ENCODE measurements at regions not wholly inside any gene's neighbourhood (a gene's known extent, or its start where the extent isn't known, plus 50 kb on each side); places are given as distances from the start of the nearest gene placed in this dataset.

DNA sequence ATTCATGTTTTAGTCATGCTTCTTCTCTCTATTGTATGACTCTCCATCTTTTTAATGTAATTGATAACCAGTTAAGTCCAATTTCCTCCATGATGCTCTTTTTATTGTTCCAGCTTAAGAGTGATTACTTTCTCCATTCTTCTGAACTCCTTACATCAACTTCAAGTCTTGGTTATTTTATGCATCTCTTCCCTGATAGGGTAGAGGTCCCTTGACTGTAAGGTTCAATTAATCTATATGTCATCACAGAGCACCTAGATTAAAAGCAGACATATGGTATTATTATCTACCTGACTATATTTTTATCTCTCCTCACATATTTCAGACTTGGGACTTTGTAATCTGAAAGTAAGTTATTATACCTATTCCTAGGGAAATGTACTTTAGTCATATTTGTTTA is 853.1 kb downstream of the REEP3 start:
- Histone ChIP-seq H3K79me1 (replicated peaks; ENCODE audit: low read length, poor library complexity, severe bottlenecking) (no peaks in the 10 kb centered on the region), H2BK5ac (ENCODE audit: low read depth, low read length, poor library complexity, severe bottlenecking) (no peak overlapping the region), H3K9me3 (ENCODE audit: control insufficient read depth, low read length) (peaks cover 2% of the 10 kb centered on the region), H3K27me3 (ENCODE audit: control insufficient read depth in 1 of 2, insufficient read depth in 1 of 2, low read length in 2 of 2) (no peaks in the 10 kb centered on the region), H3K14ac (ENCODE audit: low read length in 2 of 2) (no peak overlapping the region), H3K4ac (ENCODE audit: low read depth in 1 of 2, low read length in 2 of 2) (no peak overlapping the region), H2AK5ac (ENCODE audit: low read length, severe bottlenecking) (no peak overlapping the region), H3K9ac (ENCODE audit: low read length) (no peak overlapping the region), H3K4me2 (ENCODE audit: low read length, poor library complexity, severe bottlenecking) (no peak overlapping the region), H2BK15ac (ENCODE audit: low read depth, poor library complexity, severe bottlenecking) (no peak overlapping the region), H3K4me3 (ENCODE audit: insufficient read depth in 1 of 2, low read depth in 1 of 2, low read length in 2 of 2) (no peak overlapping the region), H2BK12ac (ENCODE audit: low read length in 2 of 2) (no peak overlapping the region), H3K4me1 (ENCODE audit: control insufficient read depth, insufficient read depth, low read depth, low read length) (no peaks in the 10 kb centered on the region), H2BK120ac (ENCODE audit: low read depth, low read length) (no peak overlapping the region), H2AFZ (ENCODE audit: low read depth, low read length) (no peak overlapping the region), H3K36me3 (ENCODE audit: control insufficient read depth in 1 of 2, insufficient read depth in 2 of 2, low read depth in 1 of 2, low read length in 2 of 2) (no peaks in the 10 kb centered on the region), H3K23ac (ENCODE audit: low read length in 2 of 2) (no peak overlapping the region), H4K91ac (ENCODE audit: low read length) (no peak overlapping the region), H3K27ac (ENCODE audit: low read length, poor library complexity, severe bottlenecking) (no peak overlapping the region), H4K8ac (ENCODE audit: low read length) (no peak overlapping the region), H3K18ac (ENCODE audit: low read depth in 1 of 2, low read length in 2 of 2) (no peak overlapping the region)
- no peak for DNase-seq

GRCh38 chr10:64376167-64376566 is 855.0 kb downstream of the REEP3 start:
- Histone ChIP-seq H2AK5ac (ENCODE audit: low read length, severe bottlenecking) (no peak overlapping the region), H2BK120ac (ENCODE audit: low read depth, low read length) (no peak overlapping the region), H3K9me3 (ENCODE audit: control insufficient read depth, low read length) (peaks cover 2% of the 10 kb centered on the region), H3K27me3 (ENCODE audit: control insufficient read depth in 1 of 2, insufficient read depth in 1 of 2, low read length in 2 of 2) (no peaks in the 10 kb centered on the region), H3K36me3 (ENCODE audit: control insufficient read depth in 1 of 2, insufficient read depth in 2 of 2, low read depth in 1 of 2, low read length in 2 of 2) (no peaks in the 10 kb centered on the region), H2AFZ (ENCODE audit: low read depth, low read length) (no peak overlapping the region), H3K18ac (ENCODE audit: low read depth in 1 of 2, low read length in 2 of 2) (no peak overlapping the region), H3K4ac (ENCODE audit: low read depth in 1 of 2, low read length in 2 of 2) (no peak overlapping the region), H4K8ac (ENCODE audit: low read length) (no peak overlapping the region), H3K4me1 (ENCODE audit: control insufficient read depth, insufficient read depth, low read depth, low read length) (no peaks in the 10 kb centered on the region), H3K23ac (ENCODE audit: low read length in 2 of 2) (no peak overlapping the region), H3K9ac (ENCODE audit: low read length) (no peak overlapping the region), H4K91ac (ENCODE audit: low read length) (no peak overlapping the region), H3K27ac (ENCODE audit: low read length, poor library complexity, severe bottlenecking) (no peak overlapping the region), H3K14ac (ENCODE audit: low read length in 2 of 2) (no peak overlapping the region), H2BK12ac (ENCODE audit: low read length in 2 of 2) (no peak overlapping the region), H3K4me3 (ENCODE audit: insufficient read depth in 1 of 2, low read depth in 1 of 2, low read length in 2 of 2) (no peak overlapping the region), H2BK15ac (ENCODE audit: low read depth, poor library complexity, severe bottlenecking) (no peak overlapping the region), H2BK5ac (ENCODE audit: low read depth, low read length, poor library complexity, severe bottlenecking) (no peak overlapping the region), H3K79me1 (replicated peaks; ENCODE audit: low read length, poor library complexity, severe bottlenecking) (no peaks in the 10 kb centered on the region), H3K4me2 (ENCODE audit: low read length, poor library complexity, severe bottlenecking) (no peak overlapping the region)
- DNase-seq: no peak
- 37% methylated on average over 3 of the region's 4 CpGs for WGBS

DNA sequence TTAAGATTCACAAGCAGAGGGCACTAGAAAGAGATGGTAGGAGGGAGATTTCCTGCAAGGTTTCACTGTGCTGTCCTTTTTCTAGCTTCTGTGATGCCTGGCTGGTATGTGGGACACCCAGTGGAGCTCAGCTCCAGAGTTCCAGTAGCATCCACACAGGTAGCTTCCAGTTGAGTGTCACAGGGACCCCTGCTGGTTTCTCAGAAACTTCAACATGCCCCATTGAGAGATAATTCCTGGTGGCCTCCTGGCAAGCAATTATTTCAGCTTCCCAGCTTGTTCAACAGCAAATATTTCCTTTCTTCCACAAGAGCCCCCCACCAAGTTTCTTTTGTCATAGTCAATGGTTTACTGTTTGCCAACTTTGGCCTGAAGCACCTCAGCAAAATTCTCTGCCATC is 858.7 kb downstream of the REEP3 start:
- Histone ChIP-seq H2BK5ac (ENCODE audit: low read depth, low read length, poor library complexity, severe bottlenecking) (no peak overlapping the region), H3K14ac (ENCODE audit: low read length in 2 of 2) (no peak overlapping the region), H3K9ac (ENCODE audit: low read length) (no peak overlapping the region), H3K18ac (ENCODE audit: low read depth in 1 of 2, low read length in 2 of 2) (no peak overlapping the region), H3K4me2 (ENCODE audit: low read length, poor library complexity, severe bottlenecking) (no peak overlapping the region), H3K4ac (ENCODE audit: low read depth in 1 of 2, low read length in 2 of 2) (no peak overlapping the region), H2BK12ac (ENCODE audit: low read length in 2 of 2) (no peak overlapping the region), H3K4me1 (ENCODE audit: control insufficient read depth, insufficient read depth, low read depth, low read length) (no peaks in the 10 kb centered on the region), H3K79me1 (replicated peaks; ENCODE audit: low read length, poor library complexity, severe bottlenecking) (no peaks in the 10 kb centered on the region), H2AK5ac (ENCODE audit: low read length, severe bottlenecking) (no peak overlapping the region), H4K91ac (ENCODE audit: low read length) (no peak overlapping the region), H3K4me3 (ENCODE audit: insufficient read depth in 1 of 2, low read depth in 1 of 2, low read length in 2 of 2) (no peak overlapping the region), H3K9me3 (ENCODE audit: control insufficient read depth, low read length) (peaks cover 2% of the 10 kb centered on the region), H2BK120ac (ENCODE audit: low read depth, low read length) (no peak overlapping the region), H3K27me3 (ENCODE audit: control insufficient read depth in 1 of 2, insufficient read depth in 1 of 2, low read length in 2 of 2) (no peaks in the 10 kb centered on the region), H2BK15ac (ENCODE audit: low read depth, poor library complexity, severe bottlenecking) (no peak overlapping the region), H3K36me3 (ENCODE audit: control insufficient read depth in 1 of 2, insufficient read depth in 2 of 2, low read depth in 1 of 2, low read length in 2 of 2) (no peaks in the 10 kb centered on the region), H4K8ac (ENCODE audit: low read length) (no peak overlapping the region), H3K23ac (ENCODE audit: low read length in 2 of 2) (no peak overlapping the region), H2AFZ (ENCODE audit: low read depth, low read length) (no peak overlapping the region), H3K27ac (ENCODE audit: low read length, poor library complexity, severe bottlenecking) (no peak overlapping the region)
- no peak for DNase-seq

- Histone ChIP-seq H2BK12ac (ENCODE audit: low read length in 2 of 2) (no peak overlapping the region), H3K9ac (ENCODE audit: low read length) (no peak overlapping the region), H3K23ac (ENCODE audit: low read length in 2 of 2) (no peak overlapping the region), H4K91ac (ENCODE audit: low read length) (no peak overlapping the region), H2AFZ (ENCODE audit: low read depth, low read length) (no peak overlapping the region), H3K4me3 (ENCODE audit: insufficient read depth in 1 of 2, low read depth in 1 of 2, low read length in 2 of 2) (no peak overlapping the region), H3K27ac (ENCODE audit: low read length, poor library complexity, severe bottlenecking) (no peak overlapping the region), H3K27me3 (ENCODE audit: control insufficient read depth in 1 of 2, insufficient read depth in 1 of 2, low read length in 2 of 2) (no peaks in the 10 kb centered on the region), H2BK120ac (ENCODE audit: low read depth, low read length) (no peak overlapping the region), H4K8ac (ENCODE audit: low read length) (no peak overlapping the region), H2AK5ac (ENCODE audit: low read length, severe bottlenecking) (no peak overlapping the region), H3K14ac (ENCODE audit: low read length in 2 of 2) (no peak overlapping the region), H3K36me3 (ENCODE audit: control insufficient read depth in 1 of 2, insufficient read depth in 2 of 2, low read depth in 1 of 2, low read length in 2 of 2) (no peaks in the 10 kb centered on the region), H3K4me2 (ENCODE audit: low read length, poor library complexity, severe bottlenecking) (no peak overlapping the region), H2BK15ac (ENCODE audit: low read depth, poor library complexity, severe bottlenecking) (no peak overlapping the region), H3K18ac (ENCODE audit: low read depth in 1 of 2, low read length in 2 of 2) (no peak overlapping the region), H3K9me3 (ENCODE audit: control insufficient read depth, low read length) (no peaks in the 10 kb centered on the region), H3K4me1 (ENCODE audit: control insufficient read depth, insufficient read depth, low read depth, low read length) (no peaks in the 10 kb centered on the region), H3K4ac (ENCODE audit: low read depth in 1 of 2, low read length in 2 of 2) (no peak overlapping the region), H3K79me1 (replicated peaks; ENCODE audit: low read length, poor library complexity, severe bottlenecking) (no peaks in the 10 kb centered on the region), H2BK5ac (ENCODE audit: low read depth, low read length, poor library complexity, severe bottlenecking) (no peak overlapping the region)
- DNase-seq: no peak
These were observed 864.2 kb downstream of the REEP3 start for GRCh38 chr10:64385355-64385754.

Data from mesenchymal stem cell (in vitro differentiated cells and primary cell).